ENCODE measurements at regions not wholly inside any gene's neighbourhood (a gene's known extent, or its start where the extent isn't known, plus 50 kb on each side); places are given as distances from the start of the nearest gene placed in this dataset.

DNA sequence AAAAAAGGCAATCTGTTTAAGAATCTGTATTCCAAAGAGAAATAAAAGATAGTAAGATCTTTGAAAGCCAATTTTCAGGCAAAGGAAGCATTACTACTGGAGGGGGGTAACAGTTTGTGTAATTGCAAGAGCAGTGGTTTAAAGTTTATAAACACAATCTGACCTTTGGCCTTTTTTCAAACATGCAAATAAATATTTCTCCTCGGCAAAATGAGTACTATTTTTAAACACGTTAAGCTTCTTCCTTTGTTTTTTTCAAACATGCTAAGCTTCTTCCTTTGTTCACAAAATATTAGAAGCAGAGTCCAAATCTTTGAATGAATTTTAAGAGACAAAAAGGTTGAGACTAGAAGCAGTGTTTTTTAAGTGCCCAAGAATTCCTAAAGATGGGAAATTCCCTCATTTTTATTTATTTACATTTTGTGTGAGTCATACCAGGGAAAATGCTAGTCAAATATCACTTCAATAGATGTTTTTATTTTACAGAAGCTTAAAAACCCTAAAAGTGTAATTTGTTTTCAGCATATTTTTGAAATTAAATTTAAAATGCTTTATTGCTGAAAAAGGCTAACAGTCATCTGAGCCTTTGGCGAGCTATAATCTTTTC is 229.3 kb downstream of the GPR37 start:
- TF ChIP-seq CTCF (IDR thresholded peaks at IDR 0.05; ENCODE audit: insufficient read depth, low read length) (no peak), GABPA (IDR thresholded peaks at IDR 0.05; ENCODE audit: low read depth) (no peak), POLR2AphosphoS5 (IDR thresholded peaks at IDR 0.05; ENCODE audit: low read depth) (no peak)
- TF ChIP-seq, protein P1, sequence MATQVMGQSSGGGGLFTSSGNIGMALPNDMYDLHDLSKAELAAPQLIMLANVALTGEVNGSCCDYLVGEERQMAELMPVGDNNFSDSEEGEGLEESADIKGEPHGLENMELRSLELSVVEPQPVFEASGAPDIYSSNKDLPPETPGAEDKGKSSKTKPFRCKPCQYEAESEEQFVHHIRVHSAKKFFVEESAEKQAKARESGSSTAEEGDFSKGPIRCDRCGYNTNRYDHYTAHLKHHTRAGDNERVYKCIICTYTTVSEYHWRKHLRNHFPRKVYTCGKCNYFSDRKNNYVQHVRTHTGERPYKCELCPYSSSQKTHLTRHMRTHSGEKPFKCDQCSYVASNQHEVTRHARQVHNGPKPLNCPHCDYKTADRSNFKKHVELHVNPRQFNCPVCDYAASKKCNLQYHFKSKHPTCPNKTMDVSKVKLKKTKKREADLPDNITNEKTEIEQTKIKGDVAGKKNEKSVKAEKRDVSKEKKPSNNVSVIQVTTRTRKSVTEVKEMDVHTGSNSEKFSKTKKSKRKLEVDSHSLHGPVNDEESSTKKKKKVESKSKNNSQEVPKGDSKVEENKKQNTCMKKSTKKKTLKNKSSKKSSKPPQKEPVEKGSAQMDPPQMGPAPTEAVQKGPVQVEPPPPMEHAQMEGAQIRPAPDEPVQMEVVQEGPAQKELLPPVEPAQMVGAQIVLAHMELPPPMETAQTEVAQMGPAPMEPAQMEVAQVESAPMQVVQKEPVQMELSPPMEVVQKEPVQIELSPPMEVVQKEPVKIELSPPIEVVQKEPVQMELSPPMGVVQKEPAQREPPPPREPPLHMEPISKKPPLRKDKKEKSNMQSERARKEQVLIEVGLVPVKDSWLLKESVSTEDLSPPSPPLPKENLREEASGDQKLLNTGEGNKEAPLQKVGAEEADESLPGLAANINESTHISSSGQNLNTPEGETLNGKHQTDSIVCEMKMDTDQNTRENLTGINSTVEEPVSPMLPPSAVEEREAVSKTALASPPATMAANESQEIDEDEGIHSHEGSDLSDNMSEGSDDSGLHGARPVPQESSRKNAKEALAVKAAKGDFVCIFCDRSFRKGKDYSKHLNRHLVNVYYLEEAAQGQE (IDR thresholded peaks at IDR 0.05; ENCODE audit: insufficient replicate concordance, low read depth) = no peak

All from HL-60 (cell line).